ENCODE measurements at regions not wholly inside any gene's neighbourhood (a gene's known extent, or its start where the extent isn't known, plus 50 kb on each side); places are given as distances from the start of the nearest gene placed in this dataset.

GRCh38 chr20:48348022-48348421 is 479.8 kb downstream of the PREX1 start:
- Mint-ChIP-seq H3K27ac (no peak overlapping the region), H3K4me3 (no peak overlapping the region), H3K36me3 (no peaks in the 10 kb centered on the region), H3K4me1 (no peaks in the 10 kb centered on the region), H3K9me3 (peaks cover 0 to 5% (median 2%) of the 10 kb centered on the region in 7 donors), H3K27me3 (ENCODE audit: low read depth in 3 of 3) (peaks cover 7 to 12% (median 12%) of the 10 kb centered on the region in 3 donors)
- WGBS (ENCODE audit: insufficient coverage) = no CpG with 5 or more reads among the region's 3 CpGs
- H3K79me2 ChIP-seq (ENCODE audit: insufficient read depth, low read length) = no peaks in the 10 kb centered on the region
- no peaks in the 10 kb centered on the region for H3K9me3 ChIP-seq (replicated peaks in 1 of 2; ENCODE audit: control insufficient read depth in 1 of 2, insufficient read depth in 1 of 2, low read length in 2 of 2)
- H3K4me1 ChIP-seq (ENCODE audit: control insufficient read depth in 1 of 2, insufficient read depth in 2 of 2, low read length in 2 of 2) = no peaks in the 10 kb centered on the region
- H2AFZ ChIP-seq (ENCODE audit: insufficient read depth, low read depth, low read length, poor library complexity, severe bottlenecking) = no peak overlapping the region
- intact Hi-C loops (cut with micrococcal nuclease) = no loop called here
- H3K4me2 ChIP-seq (replicated peaks; ENCODE audit: extremely low read depth, low read length, poor library complexity, severe bottlenecking) = no peak overlapping the region
- H3K4me3 ChIP-seq (replicated peaks in 1 of 3; ENCODE audit: low read depth in 2 of 3, low read length in 3 of 3) = no peak overlapping the region
- peaks cover 0 to 3% of the 10 kb centered on the region in 2 donors for H3K27me3 ChIP-seq (ENCODE audit: control insufficient read depth in 2 of 2, insufficient read depth in 2 of 2, low read length in 2 of 2)
- TF ChIP-seq CTCF (IDR thresholded peaks at IDR 0.05) = no peak
- no peaks in the 10 kb centered on the region for H3K36me3 ChIP-seq (replicated peaks in 1 of 2; ENCODE audit: control insufficient read depth in 1 of 2, insufficient read depth in 2 of 2, low read length in 2 of 2)
- no peak overlapping the region for H3K27ac ChIP-seq (ENCODE audit: low read depth in 1 of 2, low read length in 2 of 2)
- H3K9ac ChIP-seq (ENCODE audit: insufficient read depth, low read length, poor library complexity, severe bottlenecking) = no peak overlapping the region
- DNase-seq = no peak
- H4K20me1 ChIP-seq (ENCODE audit: insufficient read depth, low read length) = no peaks in the 10 kb centered on the region

- Histone ChIP-seq H3K27ac (ENCODE audit: low read depth in 1 of 2, low read length in 2 of 2) (no peak overlapping the region), H4K20me1 (ENCODE audit: insufficient read depth, low read length) (no peaks in the 10 kb centered on the region), H3K9me3 (replicated peaks in 1 of 2; ENCODE audit: control insufficient read depth in 1 of 2, insufficient read depth in 1 of 2, low read length in 2 of 2) (no peaks in the 10 kb centered on the region), H3K4me1 (ENCODE audit: control insufficient read depth in 1 of 2, insufficient read depth in 2 of 2, low read length in 2 of 2) (no peaks in the 10 kb centered on the region), H3K79me2 (ENCODE audit: insufficient read depth, low read length) (no peaks in the 10 kb centered on the region), H3K27me3 (ENCODE audit: control insufficient read depth in 2 of 2, insufficient read depth in 2 of 2, low read length in 2 of 2) (no peaks in the 10 kb centered on the region), H3K4me3 (replicated peaks in 1 of 3; ENCODE audit: low read depth in 2 of 3, low read length in 3 of 3) (no peak overlapping the region), H3K9ac (ENCODE audit: insufficient read depth, low read length, poor library complexity, severe bottlenecking) (no peak overlapping the region), H3K4me2 (replicated peaks; ENCODE audit: extremely low read depth, low read length, poor library complexity, severe bottlenecking) (no peak overlapping the region), H2AFZ (ENCODE audit: insufficient read depth, low read depth, low read length, poor library complexity, severe bottlenecking) (no peak overlapping the region), H3K36me3 (replicated peaks in 1 of 2; ENCODE audit: control insufficient read depth in 1 of 2, insufficient read depth in 2 of 2, low read length in 2 of 2) (no peaks in the 10 kb centered on the region)
- Mint-ChIP-seq H3K4me3 (no peak overlapping the region), H3K4me1 (no peaks in the 10 kb centered on the region), H3K27me3 (ENCODE audit: low read depth in 3 of 3) (peaks cover 5 to 14% (median 10%) of the 10 kb centered on the region in 3 donors), H3K9me3 (peaks cover 0 to 2% (median 0%) of the 10 kb centered on the region in 7 donors), H3K36me3 (no peaks in the 10 kb centered on the region), H3K27ac (no peak overlapping the region)
- TF ChIP-seq CTCF (IDR thresholded peaks at IDR 0.05) = no peak
- WGBS (ENCODE audit: insufficient coverage) = 93% methylated on average over 26 of the region's 28 CpGs
- DNase-seq = no peak
- intact Hi-C loops (cut with micrococcal nuclease) = no loop called here
Measured at GRCh38 chr20:48342822-48343513, 484.8 kb downstream of the PREX1 start.

All from CD14-positive monocyte (primary cell).